Activated naive CD4-positive, alpha-beta T cell treated with anti-CD3 and anti-CD28 coated beads, Interleukin-2, amount 50 U/mL, for 72 hours (primary cell): ENCODE measurements at regions not wholly inside any gene's neighbourhood (a gene's known extent, or its start where the extent isn't known, plus 50 kb on each side); places are given as distances from the start of the nearest gene placed in this dataset.
A peak's percentile ranks its signal among the peaks of the same experiment; 100 is the strongest.

ENCODE experiments used
- ATAC-seq, 2 donors: fragments of 150-1000 bp; cut with Tn5 transposase; 2 replicates each; pipeline ENCODE4 v1.10.0; 2021; ENCODE audit warnings: mild to moderate bottlenecking in 2 of 2, moderate library complexity in 2 of 2
- DNase-seq, 2 donors: peaks; one replicate each; pipeline ENCODE4 v3.0.0; 2021 to 2022; ENCODE audit warnings: low spot score in 2 of 2
- H3K27ac Mint-ChIP-seq, 2 donors: one replicate each; pipeline ENCODE4 v1.8.0; 2022; ENCODE audit warnings: mild to moderate bottlenecking in 2 of 2, mixed read lengths in 2 of 2
- H3K36me3 Mint-ChIP-seq, 2 donors: one replicate each; pipeline ENCODE4 v1.8.0; 2022; ENCODE audit warnings: mixed read lengths in 2 of 2
- H3K9me3 Mint-ChIP-seq, 2 donors: one replicate each; pipeline ENCODE4 v1.8.0; 2022; ENCODE audit warnings: mixed read lengths in 2 of 2

- peaks cover 5% of the 10 kb centered on the region in 2 donors for H3K9me3 Mint-ChIP-seq
- peak in 1 of 2 donors; percentile 9 for ATAC-seq
- no peak for DNase-seq
- no peaks in the 10 kb centered on the region for H3K36me3 Mint-ChIP-seq
- H3K27ac Mint-ChIP-seq: no peak overlapping the region
Measured at GRCh38 chr16:85346404-85347212, 234.3 kb upstream of the CIBAR2 start.

- Mint-ChIP-seq H3K27ac (no peak overlapping the region), H3K36me3 (no peaks in the 10 kb centered on the region), H3K9me3 (peaks cover 5% of the 10 kb centered on the region in 2 donors)
- ATAC-seq (peak in 1 of 2 donors; percentile 43), DNase-seq (no peak)
Measured at GRCh38 chr16:85347213-85347591, 234.9 kb upstream of the CIBAR2 start.

- DNase-seq (no peak), ATAC-seq (no peak)
- peaks cover 5% of the 10 kb centered on the region in 2 donors for H3K9me3 Mint-ChIP-seq
- no peak overlapping the region for H3K27ac Mint-ChIP-seq
- no peaks in the 10 kb centered on the region for H3K36me3 Mint-ChIP-seq
Measured at GRCh38 chr16:85348065-85348840, 236.0 kb upstream of the CIBAR2 start.

- H3K27ac Mint-ChIP-seq: no peak overlapping the region
- no peak for ATAC-seq
- H3K36me3 Mint-ChIP-seq: no peaks in the 10 kb centered on the region
Measured at GRCh38 chr16:85348911-85349334, 236.7 kb upstream of the CIBAR2 start.

GRCh38 chr16:85349365-85350145, 237.3 kb upstream of the CIBAR2 start:
- DNase-seq (no peak), ATAC-seq (no peak)
- Mint-ChIP-seq H3K27ac (no peak overlapping the region), H3K36me3 (no peaks in the 10 kb centered on the region), H3K9me3 (peaks cover 5% of the 10 kb centered on the region in 2 donors)

More at GRCh38 chr16:85348911-85349334, 236.7 kb upstream of the CIBAR2 start:
- no peak for DNase-seq
- H3K9me3 Mint-ChIP-seq: peaks cover 5% of the 10 kb centered on the region in 2 donors

- DNase-seq (no peak), ATAC-seq (no peak)
- Mint-ChIP-seq H3K27ac (peak overlapping the region in 1 of 2 donors; percentile 31), H3K36me3 (no peaks in the 10 kb centered on the region), H3K9me3 (peaks cover 5% of the 10 kb centered on the region in 2 donors)
Measured at GRCh38 chr16:85350146-85350728, 238.0 kb upstream of the CIBAR2 start.

- Mint-ChIP-seq H3K27ac (peak overlapping the region in 1 of 2 donors; percentile 31), H3K36me3 (no peaks in the 10 kb centered on the region), H3K9me3 (peaks cover under 1% of the 10 kb centered on the region in 2 donors)
- DNase-seq: no peak
- ATAC-seq: no peak
Measured at GRCh38 chr16:85350973-85351372, 238.7 kb upstream of the CIBAR2 start.

- ATAC-seq (no peak), DNase-seq (no peak)
- Mint-ChIP-seq H3K36me3 (no peaks in the 10 kb centered on the region), H3K27ac (no peak overlapping the region), H3K9me3 (no peaks in the 10 kb centered on the region)
Measured at GRCh38 chr16:85353013-85353412, 240.7 kb upstream of the CIBAR2 start.

- no peaks in the 10 kb centered on the region for H3K36me3 Mint-ChIP-seq
- DNase-seq (no peak), ATAC-seq (no peak)
- H3K27ac Mint-ChIP-seq: no peak overlapping the region
- no peaks in the 10 kb centered on the region for H3K9me3 Mint-ChIP-seq
Measured at GRCh38 chr16:85353839-85354685, 241.8 kb upstream of the CIBAR2 start.

- no peaks in the 10 kb centered on the region for H3K36me3 Mint-ChIP-seq
- DNase-seq (no peak), ATAC-seq (no peak)
- no peaks in the 10 kb centered on the region for H3K9me3 Mint-ChIP-seq
- no peak overlapping the region for H3K27ac Mint-ChIP-seq
Measured at GRCh38 chr16:85354686-85355514, 242.6 kb upstream of the CIBAR2 start.

- no peaks in the 10 kb centered on the region for H3K36me3 Mint-ChIP-seq
- ATAC-seq: no peak
- H3K9me3 Mint-ChIP-seq: no peaks in the 10 kb centered on the region
- DNase-seq: no peak
- H3K27ac Mint-ChIP-seq: no peak overlapping the region
Measured at GRCh38 chr16:85355515-85355837, 243.2 kb upstream of the CIBAR2 start.

GRCh38 chr16:85356157-85356556, 243.9 kb upstream of the CIBAR2 start:
- Mint-ChIP-seq H3K9me3 (no peaks in the 10 kb centered on the region), H3K36me3 (no peaks in the 10 kb centered on the region), H3K27ac (no peak overlapping the region)
- DNase-seq (no peak), ATAC-seq (no peak)

GRCh38 chr16:85357323-85357722, 245.1 kb upstream of the CIBAR2 start:
- Mint-ChIP-seq H3K36me3 (no peaks in the 10 kb centered on the region), H3K9me3 (no peaks in the 10 kb centered on the region), H3K27ac (no peak overlapping the region)
- DNase-seq (no peak), ATAC-seq (no peak)

- ATAC-seq: no peak
- H3K36me3 Mint-ChIP-seq: no peaks in the 10 kb centered on the region
Measured at GRCh38 chr16:85357924-85358505, 245.7 kb upstream of the CIBAR2 start.

GRCh38 chr16:85358704-85359146, 246.5 kb upstream of the CIBAR2 start:
- ATAC-seq (no peak), DNase-seq (no peak)
- Mint-ChIP-seq H3K27ac (no peak overlapping the region), H3K9me3 (no peaks in the 10 kb centered on the region), H3K36me3 (no peaks in the 10 kb centered on the region)

More at GRCh38 chr16:85357924-85358505, 245.7 kb upstream of the CIBAR2 start:
- H3K9me3 Mint-ChIP-seq: no peaks in the 10 kb centered on the region
- DNase-seq: no peak
- H3K27ac Mint-ChIP-seq: no peak overlapping the region
